IPS DF 19.7 (cell line): ENCODE measurements at regions not wholly inside any gene's neighbourhood (a gene's known extent, or its start where the extent isn't known, plus 50 kb on each side); places are given as distances from the start of the nearest gene placed in this dataset.
"Not testable (repeated sequence)": the region's sequence is repeated elsewhere in the genome, so short reads cannot be mapped to it uniquely, and the experiment has no call there.

Source experiments
- DNase-seq: peaks from one replicate; pipeline ENCODE4 v3.0.0-alpha.2; 2013; ENCODE audit warnings: low read depth, low spot score

DNA sequence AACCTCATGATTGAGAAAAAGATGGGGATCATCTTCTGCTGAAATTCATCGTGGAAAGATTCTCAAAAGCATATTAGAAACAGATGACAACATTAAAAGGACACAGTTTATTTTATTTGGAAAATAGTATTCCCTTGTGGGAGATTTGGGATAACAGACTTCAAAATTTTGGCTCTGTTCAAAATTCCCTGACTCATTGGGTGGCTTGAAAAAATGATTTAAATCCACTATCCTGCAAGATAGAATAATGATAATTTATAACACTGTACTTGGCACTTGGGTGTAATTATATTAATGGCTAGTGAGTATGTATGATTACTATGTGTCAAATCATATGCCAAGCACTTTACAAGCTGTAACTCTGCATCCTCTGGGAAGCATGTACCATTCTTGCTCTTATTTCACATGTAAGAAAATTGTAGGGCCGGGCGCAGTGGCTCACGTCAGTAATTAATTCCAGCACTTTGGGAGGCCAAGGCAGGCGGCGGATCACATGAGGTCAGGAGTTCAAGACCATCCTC is 128.8 kb downstream of the LMNTD1 start:
- no peak for DNase-seq

DNA sequence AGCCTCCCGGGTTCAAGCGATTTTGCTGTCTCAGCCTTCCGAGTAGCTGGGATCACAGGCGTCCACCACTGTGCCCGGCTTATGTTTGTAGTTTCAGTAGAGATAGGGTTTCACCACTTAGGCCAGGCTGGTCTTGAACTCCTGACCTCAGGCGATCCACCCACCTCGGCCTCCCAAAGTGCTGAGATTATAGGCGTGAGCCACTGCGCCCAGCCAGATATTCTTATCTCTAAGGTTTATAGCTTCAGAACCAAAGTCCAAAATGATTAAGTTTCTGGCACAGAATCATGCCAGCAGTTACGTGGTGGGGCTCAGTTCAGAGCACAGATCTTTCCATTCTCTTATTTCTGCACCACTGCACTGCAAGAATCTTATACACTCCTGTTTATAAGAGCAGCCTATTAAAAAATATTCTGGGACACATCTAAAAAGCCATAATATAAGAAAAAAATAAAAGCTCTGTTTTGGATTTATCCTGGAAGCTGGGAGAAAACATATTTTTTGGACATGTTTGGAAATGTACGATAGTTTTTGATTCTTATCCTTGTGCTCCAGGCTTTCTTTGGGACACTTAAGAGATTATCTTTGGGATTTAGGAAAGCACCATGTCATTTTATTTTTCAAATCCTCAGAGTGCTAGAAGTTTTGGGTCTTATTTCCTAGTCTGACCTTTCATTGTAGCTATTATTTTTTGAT is 129.6 kb downstream of the LMNTD1 start:
- no peak for DNase-seq

DNA sequence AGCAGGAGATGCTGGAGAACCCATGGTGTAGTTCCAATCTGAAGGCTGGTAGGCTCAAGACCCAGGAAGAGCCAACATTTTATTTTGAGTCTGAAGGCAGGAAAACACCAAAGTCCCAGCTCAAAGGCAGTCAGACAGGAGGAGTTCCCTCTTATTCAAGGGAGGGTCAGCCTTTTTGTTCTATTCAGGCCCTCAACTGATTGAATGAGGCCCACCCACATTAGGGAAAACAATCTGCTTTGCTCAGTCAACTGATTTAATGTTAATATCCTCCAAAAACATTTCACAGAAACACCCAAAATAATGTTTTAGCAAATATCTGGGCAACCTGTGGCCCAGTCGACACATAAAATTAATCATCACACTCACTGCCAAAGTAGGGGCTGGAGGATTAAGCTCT is 130.8 kb downstream of the LMNTD1 start:
- no peak for DNase-seq

DNA sequence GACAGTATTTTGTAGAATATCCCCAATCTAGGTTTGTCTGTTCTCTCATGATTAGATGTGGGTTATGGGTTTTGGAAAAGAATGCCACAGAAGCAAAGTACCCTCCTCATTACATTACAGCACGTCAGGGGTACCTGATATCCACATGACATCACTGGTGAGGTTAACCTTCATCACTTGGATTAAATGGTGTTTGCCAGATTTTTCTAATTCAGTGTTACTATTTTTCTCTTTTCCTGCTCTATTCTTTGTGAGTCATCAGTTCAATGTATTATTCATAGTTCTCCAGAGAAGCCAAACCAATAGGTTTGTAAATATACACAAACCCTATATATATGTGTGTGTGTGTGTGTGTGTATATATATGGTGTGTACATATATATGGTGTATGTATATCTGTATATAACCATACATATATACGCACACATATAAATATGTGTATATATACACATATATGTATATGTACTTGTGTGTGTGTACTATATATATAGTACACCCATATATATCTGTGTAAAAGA is 131.4 kb downstream of the LMNTD1 start:
- no peak for DNase-seq

DNA sequence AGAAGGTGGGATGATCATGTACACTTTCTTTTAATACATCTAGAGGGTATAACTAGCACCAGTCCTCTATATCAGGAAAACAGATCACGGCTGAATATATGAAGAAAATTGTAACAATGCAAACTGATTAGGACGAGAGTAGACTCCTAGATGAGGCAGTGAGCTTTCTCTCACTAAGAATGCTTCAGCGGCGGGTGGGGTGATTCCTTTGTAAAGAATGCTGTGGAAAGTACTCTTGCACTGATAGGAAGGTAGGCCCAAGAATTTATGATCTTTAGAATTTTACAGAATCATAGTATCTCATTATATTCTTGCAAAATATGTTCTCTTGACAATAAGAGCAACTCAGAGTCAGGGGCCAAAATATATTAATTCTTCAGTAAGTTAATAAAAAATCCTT is 133.0 kb downstream of the LMNTD1 start:
- no peak for DNase-seq

DNA sequence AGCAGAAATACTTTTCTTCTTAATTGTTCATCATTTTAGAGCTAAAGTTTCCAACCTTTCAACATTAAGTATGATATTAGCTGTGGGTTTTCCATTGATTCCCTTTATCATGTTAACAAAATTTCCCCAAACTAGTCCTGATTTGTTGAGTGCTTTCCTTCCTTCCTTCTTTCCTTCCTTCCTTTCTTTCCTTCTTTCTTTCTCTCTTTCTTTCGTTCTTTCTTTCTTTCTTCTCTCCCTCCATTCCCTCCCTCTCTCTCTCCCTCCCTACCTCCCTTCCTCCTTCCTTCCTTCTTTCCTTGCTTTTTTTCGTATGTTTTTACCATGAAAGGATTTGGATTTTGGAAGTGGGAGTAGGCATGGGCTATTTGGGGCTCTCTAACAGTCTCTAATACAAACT is 133.5 kb downstream of the LMNTD1 start:
- no peak for DNase-seq

DNA sequence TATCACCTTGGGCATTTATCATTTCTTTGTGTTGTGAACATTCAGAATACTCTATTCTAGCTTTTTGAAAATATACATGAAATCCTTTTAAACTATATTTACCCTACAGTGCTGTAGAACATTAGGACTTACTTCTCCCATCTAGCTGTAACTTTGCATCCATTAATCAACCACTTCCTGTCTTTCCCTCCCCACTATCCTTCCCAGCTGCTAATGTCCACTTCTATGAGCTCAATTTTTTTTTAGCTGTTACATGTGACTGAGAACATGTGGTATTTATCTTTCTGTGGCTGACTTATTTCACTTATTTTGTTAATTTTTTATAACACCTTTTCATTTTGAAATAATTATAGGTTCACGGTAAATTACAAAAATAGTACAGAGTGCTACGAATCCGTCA is 136.0 kb downstream of the LMNTD1 start:
- DNase-seq = no peak

DNA sequence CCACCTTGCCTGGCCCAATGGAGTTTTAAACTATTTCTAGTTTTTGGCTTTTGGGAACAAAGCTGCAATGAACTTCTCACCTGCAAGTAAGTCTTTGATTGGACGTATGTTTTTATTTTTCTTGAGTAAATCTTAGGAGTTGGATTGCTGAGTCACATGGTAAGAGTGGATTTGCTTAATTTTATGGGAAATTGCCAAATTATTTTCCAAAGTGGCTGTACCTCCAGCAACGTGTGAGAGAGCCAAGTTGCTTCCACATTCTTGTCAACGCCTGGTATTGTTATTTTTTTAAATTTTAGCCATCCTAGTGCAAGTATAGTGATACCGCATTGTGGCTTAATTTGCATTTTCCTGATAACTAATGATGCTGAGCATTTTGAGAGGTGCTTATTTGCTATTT is 136.6 kb downstream of the LMNTD1 start:
- DNase-seq = no peak

DNA sequence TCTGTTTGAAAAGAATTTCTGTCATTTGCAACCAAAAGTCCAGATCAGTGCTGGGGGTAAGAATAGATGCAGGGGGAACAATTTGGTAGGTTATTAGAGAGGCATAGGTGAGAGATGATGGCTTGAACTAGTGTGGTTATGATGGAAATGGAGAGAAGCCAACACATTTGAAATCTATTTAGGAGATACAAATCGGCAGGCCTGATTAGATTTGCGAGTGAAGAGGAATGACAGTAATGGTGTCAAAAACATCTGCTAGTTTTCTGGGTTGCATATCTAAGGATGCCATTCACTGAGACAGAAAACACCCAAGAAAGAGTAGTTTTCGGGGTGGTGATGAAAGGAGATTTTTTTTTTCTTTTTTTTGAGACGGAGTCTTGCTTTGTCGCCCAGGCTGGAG is 138.1 kb downstream of the LMNTD1 start:
- no peak for DNase-seq

DNA sequence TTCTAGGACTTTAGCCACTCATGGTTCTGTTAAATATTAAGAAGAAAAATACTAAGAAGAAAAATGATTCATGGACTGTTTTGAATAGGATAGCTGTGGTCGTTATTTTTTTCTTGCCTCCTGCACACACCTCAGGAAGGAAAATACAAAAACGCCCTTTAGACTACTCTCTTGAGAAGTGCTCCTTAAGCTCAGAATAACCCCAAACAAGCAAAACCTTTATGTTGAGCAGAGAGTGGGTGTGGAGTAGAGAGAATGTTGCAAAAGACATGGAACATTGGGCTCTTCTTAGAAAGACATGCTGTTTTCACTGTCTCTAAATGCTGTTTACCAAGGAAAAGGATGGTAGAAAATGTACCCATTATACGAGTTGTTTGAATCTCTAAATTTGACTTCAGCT is 140.3 kb downstream of the LMNTD1 start:
- no peak for DNase-seq

DNA sequence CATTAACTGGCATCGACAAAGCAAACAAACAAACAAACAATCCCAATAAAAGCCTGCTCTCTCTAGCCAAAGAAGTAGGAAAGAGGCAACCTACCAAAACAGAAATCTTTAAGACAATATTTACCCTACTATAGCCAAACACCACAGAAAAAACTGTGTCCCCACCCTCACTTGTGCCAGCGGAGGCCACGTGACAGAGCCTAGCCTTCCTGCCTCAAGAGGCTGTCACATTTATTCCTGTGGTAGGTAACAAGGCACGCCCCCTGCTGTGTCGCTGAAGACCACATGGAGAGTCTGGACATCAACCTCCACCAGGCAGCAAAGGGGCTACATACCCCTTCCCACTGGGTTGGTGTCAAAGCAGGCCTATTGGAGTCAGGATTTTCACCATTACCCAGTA is 148.1 kb downstream of the LMNTD1 start:
- DNase-seq = no peak

DNA sequence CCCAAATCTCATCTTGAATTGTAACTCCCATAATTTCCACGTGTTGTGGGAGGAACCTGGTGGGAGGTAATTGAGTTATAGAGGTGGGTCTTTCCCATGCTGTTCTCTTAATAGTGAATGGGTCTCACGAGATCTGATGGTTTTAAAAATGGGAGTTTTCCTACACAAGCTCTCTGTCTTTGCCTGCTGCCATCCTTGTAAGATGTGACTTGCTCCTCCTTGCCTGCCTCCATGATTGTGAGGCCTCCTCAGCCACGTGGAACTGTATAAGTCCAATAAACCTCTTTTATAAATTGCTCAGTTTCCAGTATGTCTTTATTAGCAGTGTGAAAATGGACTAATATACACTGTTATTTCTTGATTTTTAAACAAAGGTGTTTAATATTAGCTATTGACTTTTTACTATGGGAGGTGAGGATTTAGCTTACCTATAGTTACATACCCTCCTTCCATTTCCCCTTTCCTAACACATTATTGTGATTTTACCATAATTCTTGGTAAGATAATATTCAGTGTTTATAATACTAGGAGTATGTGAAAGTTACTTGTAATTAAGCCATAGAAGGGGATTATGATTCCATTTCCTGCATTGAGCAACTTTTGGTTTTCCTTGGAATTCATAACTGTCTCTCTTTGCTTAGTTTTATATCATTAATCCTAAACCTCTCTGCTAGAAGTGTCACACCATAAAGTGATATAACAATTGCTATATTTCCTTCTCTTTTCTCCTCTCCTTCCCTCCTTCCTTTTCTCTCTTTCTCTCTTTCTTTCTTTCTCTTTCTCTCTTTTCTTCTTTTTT is 151.0 kb upstream of the KRAS start:
- DNase-seq = no peak

DNA sequence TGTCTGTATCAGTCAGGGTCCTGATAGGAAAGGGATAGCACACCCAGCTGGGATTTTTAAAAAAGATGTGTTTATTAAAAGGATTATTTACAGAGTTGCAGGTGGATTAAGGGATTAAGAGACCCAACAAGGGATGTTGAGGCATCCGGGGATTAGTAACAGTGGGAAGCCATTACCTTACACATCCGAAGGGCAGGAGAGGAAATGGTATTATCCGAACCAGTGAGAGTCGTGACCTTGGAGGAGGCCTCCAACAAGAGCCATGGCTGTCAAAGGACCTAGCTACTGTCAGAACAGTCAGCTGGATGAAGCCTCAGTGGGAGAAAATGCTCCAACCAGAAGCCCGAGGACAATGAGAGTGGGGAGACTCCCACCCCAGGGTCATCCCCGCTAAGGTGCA is 146.3 kb upstream of the KRAS start:
- DNase-seq = no peak

DNA sequence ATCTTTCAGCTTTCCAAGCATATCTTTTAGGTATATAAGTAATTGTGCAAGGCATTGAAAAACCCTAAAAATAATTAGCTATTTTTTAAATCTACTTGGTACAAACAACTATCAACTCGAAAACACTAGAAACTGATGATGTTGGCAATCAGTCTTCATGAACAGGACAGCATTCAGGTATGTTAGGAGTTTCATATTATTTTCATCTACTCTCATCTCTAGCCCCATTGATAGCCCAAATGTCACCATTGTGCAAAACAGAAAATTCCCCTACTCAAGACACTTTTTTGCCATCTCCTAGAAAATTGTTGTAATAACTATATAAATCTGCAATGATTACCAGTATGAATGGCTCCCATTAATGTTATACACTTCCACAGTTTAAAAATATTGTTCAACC is 144.5 kb upstream of the KRAS start:
- no peak for DNase-seq

DNA sequence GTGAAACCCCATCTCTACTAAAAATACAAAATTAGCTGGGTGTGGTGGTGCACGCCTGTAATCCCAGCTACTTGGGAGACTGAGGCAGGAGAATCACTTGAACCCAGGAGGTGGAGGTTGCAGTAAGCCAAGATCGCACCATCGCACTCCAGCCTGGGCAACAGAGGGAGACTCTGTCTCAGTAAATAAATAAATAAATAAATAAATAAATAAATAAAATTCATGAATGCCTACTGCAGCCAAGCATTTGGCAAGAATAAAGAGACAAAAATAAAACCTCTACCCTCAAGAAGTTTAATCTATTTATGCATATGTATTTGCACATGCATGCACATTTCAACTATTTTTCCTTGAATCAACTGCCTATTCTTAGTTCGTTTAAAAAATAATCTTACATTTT is 144.0 kb upstream of the KRAS start:
- DNase-seq = not testable (repeated sequence)

DNA sequence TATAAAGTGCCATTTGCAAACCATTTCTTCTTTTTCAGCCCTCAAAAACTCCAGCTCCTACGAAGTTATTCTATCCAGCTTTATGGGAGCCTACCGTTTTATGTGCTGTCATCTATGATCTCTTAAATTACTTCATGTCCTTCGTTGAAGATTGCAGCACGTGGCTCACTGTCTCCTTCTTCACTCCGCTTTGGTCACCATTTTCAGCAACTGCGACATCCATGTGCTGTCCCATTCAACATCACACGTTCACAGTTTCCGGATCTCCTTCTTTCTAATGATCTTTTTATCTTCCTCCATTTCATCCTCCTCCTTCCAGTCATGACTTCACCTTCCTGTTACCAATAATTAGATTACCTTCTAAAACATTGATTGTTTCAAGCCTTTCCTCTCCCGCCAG is 143.3 kb upstream of the KRAS start:
- no peak for DNase-seq

DNA sequence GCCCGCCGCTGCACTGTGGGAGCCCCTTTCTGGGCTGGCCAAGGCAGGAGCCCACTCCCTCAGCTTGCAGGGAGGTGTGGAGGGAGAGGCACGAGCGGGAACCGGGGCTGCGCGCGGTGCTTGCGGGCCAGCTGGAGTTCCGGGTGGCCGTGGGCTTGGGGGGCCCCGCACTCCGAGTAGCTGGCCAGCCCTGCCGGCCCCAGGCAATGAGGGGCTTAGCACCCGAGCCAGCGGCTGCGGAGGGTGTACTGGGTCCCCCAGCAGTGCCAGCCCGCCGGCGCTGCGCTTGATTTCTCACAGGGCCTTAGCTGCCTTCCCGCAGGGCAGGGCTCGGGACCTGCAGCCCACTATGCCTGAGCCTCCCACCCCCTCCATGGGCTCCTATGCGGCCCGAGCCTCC is 140.6 kb upstream of the KRAS start:
- DNase-seq = not testable (repeated sequence)

DNA sequence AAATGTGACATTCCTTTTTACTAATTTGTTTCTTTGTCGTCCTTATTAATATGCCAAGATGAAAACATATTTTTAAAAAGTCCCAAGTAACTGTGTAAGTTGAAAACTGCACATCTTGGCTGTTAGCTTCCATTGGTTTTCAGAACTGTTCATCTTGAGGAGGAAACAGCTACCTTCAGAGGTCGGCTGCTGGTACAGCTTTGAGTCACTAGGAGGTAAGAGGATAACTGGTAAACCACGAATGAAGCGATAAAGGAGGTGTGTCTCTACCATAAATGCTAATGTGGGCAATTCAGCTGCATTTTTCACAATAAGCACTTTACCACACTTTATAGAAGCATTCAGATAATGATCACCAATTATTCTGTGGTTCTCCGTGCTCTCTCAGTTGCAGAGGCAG is 137.5 kb upstream of the KRAS start:
- DNase-seq = no peak

DNA sequence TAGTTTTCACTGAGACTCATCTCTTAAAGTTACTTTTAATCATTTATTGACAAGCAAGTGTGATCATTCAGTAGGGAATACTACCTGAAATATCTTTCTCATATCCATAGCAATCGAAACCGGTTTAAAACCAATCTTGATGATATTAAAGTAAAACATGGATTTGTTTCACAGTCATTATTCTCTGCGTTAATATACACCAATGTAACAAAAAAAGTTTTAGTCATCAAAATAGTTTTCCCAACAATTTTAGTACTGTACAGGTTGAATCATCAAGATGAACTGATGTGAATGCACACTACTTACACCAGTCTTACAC is 137.0 kb upstream of the KRAS start:
- no peak for DNase-seq

DNA sequence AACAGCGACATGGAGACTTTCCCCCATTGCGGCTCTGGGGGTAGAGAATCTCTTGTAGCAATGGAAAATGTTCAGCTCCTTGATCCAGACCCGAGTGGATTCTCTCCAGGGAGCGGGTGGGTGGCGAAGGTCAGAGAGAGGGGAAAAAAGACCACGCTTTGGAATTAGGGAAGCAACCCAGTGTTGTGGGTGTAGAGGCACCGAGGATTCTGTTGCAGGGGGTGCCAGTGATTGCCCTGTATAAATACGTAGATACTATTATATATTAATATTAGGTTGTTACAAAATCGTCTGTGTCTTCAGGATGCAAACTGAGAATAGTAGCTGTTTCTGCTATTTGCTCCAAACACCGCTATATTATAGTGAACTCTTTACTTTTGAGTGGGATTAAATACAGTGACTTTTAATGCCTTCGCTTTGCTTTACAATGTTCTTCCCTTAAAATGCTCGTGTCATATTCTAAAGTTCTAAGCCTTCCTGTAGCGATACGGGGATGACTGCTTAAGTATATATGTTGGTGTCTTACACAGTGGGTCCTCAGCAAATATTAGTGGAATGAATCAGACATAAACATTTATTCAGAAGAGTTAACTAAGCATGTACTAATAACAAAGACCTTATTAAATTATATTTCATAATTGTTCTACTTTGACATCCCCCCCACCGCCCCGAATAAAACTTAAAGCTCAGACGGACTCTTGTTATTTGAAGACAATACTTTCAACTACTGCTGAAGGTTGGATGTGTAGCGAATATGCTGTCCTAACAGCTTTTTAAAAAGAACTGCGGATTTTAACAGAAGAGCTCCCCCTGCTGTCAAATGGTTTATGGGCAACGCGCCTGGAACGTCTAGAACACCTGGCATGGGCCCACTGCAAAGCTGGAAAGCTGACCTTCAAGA is 136.4 kb upstream of the KRAS start:
- peak; percentile 30 for DNase-seq

DNA sequence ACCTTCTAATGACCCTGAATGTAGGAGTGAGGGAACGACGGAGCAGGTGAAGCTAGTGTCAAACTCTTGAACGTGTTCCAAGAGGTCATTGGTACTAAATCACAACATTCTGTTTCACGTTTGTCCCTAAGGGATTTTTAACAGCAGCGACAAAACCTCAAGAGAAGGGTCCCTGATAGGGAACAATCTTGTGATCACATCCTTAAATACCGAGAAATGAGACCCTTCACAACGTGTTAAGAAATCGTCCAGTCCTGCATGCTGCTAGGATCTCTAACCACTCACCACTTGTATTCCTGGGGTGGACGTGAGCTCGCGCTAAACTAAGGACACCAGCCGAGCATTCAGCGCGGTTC is 134.1 kb upstream of the KRAS start:
- no peak for DNase-seq
